Fibroblast of skin of back (primary cell): ENCODE measurements at regions not wholly inside any gene's neighbourhood (a gene's known extent, or its start where the extent isn't known, plus 50 kb on each side); places are given as distances from the start of the nearest gene placed in this dataset.
"Not testable (repeated sequence)": the region's sequence is repeated elsewhere in the genome, so short reads cannot be mapped to it uniquely, and the experiment has no call there.

Experiments
- DNase-seq: peaks from one replicate; pipeline ENCODE4 v3.0.0-alpha.2; 2013

DNA sequence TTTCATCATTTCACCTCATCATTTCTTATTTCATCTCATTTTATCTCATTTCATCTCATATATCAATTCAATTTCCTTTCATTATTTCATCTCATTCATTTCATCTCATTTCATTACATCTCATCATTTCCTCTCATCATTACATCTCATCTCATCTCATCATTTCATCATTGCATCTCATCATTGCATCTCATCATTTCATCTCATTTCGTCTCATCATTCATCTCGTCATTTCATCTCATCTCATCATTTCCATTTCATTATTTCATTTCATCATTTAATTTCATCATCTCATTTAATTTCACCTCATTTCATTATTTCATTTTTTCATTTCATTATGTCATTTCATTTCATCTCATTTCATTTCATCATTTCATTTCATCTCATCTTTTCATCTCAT, 168.5 kb upstream of the FAM72C start:
- not testable (repeated sequence) for DNase-seq

DNA sequence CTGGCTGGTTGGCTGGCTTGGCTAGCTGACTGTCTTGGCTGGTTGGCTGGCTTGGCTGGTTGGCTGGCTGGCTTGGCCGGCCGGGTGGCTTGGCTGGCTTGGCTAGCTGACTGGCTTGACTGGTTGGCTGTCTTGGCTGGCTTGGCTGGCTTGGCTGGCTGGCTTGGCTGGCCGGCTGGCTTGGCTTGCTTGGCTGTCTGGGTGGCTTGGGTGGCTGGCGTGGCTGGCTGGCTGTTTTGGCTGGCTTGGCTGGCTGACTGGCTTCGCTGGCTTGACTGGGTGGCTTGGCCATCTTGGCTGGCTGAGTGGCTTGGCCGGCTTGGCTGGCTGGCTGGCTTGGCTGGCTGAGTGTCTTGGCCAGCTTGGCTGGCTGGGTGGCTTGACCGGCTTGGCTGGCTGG, 133.2 kb upstream of the FAM72C start:
- DNase-seq: not testable (repeated sequence)

DNA sequence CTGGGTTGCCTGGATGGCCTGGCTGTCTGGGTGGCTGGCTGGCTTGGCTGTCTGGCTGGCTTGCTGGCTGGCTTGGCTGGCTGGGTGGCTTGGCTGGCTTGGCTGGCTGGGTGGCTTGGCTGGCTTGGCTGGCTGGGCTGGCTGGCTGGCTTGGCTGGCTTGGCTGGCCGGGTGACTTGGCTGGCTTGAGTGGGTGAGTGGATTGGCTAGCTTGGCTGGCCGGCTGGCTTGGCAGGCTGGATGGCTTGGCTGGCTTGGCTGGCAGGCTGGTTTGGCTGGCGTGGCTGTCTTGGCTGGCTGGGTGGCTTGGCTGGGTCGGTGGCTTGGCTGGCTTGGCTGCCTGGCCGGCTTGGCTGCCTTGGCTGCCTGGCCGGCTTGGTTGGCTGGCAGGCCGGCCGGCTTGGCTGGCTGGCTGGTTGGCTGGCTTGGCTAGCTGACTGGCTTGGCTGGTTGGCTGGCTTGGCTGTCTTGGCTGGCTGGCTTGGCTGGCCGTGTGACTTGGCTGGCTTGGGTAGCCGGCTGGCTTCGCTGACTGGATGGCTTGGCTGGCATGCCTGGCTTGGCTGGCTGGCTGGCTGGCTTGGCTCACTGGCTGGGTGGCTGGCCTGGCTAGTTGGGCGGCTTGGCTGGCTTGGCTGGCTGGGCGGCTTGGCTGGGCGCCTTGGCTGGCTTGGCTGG, 132.4 kb upstream of the FAM72C start:
- DNase-seq: not testable (repeated sequence)

- not testable (repeated sequence) for DNase-seq
Measured at GRCh38 chr1:144103156-144103880, 131.5 kb upstream of the FAM72C start.

- not testable (repeated sequence) for DNase-seq
Measured at GRCh38 chr1:144102046-144102745, 130.4 kb upstream of the FAM72C start.

- no peak for DNase-seq
Measured at GRCh38 chr1:144101397-144102045, 129.7 kb upstream of the FAM72C start.

- DNase-seq: peak; percentile 5
Measured at GRCh38 chr1:144077167-144077841, 105.5 kb upstream of the FAM72C start.

DNA sequence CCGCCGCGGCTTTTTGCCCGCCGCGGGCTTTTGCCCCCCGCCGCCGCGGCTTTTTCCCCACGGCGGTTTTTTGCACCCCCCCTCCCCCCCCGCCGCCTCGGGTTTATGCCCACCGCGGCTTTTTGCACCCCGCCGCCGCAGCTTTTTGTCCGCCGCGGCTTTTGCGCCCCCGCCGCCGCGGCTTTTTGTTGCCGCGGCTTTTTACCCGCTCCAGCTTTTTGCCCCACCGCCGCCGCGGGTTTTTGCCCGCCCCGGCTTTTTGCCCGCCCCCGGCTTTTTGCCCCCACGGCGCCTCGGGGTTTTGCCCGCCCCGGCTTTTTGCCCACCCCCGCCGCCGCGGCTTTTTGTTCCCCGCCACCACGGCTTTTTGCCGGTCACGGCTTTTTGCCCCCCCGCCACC, 104.9 kb upstream of the FAM72C start:
- not testable (repeated sequence) for DNase-seq

DNA sequence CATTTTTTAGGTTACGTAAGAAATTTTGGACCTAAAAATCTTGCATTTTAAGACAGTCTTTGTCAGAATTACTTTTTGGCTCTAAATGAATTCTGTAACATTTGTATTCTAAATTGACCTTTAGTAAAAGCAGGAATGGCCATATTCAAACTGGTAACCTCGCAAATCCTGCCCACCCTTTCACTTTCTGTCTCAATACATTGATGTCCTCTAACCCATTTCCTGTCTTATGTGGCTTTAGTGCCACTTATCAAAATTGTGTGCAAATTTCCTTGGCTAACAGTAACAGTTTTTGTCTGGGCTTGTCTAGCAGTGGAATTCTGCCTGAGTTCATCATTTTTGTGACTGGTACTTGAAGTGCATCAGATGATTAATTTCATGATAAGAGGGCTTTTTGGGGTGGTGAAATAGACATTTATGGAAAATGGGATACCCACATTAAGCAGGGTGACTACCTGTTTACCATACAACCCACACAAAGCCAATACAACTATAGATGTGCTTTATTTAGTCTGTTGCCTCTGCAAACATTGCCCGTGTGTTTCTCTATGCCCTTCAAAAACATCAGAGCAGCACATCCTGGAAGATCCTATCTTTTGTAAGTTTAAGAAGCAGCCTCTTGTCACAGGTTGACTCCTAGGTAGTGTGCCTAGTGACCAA, 98.7 kb upstream of the FAM72C start:
- not testable (repeated sequence) for DNase-seq

- DNase-seq: not testable (repeated sequence)
Measured at GRCh38 chr1:144067042-144067441, 95.3 kb upstream of the FAM72C start.

DNA sequence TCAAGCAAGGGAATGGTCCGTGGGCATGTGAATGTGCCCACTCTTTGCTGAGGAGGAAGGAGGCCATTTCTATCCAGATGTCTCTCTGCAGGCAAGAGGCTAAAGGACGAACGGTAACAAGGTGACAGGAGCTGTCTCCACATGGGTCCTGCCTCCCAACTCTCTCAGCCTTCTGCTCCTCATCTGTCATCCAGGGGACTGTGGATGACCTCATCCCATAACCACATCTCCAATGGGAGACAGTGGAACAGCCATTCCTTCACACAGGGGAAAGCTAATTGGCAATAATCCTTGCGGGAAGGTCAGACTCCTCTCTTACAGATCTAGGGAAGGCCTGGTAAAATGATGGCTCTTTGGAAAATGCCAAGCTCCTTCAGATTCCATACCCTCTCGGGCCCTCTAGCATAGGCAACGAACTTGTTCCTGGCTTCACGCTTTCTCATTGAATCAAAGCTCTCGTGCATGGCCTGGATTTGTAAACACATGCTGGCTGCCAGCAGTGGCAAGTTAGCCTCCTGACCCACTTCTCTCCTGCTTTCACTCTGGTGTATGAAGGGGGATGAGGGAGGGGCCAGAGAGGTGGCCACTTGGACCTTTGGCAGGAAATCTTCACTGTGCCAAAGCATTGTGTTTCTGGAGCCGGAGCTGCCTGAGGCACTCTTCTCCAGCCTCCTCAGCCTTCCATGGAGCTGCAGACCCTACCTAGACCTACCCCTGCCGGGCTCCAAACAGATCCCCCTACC, 94.5 kb upstream of the FAM72C start:
- not testable (repeated sequence) for DNase-seq

DNA sequence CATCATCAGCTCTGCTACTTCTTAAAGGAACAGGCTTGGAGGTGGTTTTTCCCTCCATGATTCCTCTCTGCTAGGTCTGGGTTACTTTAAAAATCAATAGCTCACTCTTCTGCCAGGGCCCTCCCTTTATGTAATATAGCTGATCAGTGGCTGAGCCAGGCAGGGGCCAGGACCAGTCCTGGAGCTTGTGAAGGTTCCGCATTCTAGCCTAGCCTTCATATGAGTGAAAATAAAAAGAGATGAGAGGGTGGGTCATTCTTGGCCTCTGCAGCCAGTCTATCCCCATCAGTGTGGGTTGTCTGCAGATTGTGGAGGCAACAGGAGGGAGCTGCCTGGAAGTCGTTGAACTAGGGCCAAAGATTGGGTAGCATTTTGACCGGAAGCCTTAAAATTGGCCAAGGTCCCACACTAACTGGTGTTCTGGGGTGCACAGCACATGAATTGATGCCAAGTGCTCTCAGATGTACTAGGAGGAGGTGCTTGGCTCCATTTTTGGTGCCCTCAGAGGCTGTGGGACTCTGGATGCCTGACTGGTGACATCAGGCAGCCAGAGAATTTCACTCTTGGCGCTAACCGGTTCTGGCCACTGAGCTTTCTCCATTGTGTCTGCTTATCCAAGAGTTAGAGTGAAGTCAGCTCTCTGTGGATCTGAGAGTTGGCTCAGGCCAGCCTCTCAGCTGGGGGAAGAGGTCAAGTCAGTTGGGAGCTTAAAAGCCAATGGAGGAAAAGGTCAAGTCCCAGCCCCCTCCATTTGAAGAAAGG, 93.7 kb upstream of the FAM72C start:
- DNase-seq: not testable (repeated sequence)

- not testable (repeated sequence) for DNase-seq
Measured at GRCh38 chr1:144049365-144049764, 77.6 kb upstream of the FAM72C start.

- DNase-seq: not testable (repeated sequence)
Measured at GRCh38 chr1:144046645-144047044, 74.9 kb upstream of the FAM72C start.

DNA sequence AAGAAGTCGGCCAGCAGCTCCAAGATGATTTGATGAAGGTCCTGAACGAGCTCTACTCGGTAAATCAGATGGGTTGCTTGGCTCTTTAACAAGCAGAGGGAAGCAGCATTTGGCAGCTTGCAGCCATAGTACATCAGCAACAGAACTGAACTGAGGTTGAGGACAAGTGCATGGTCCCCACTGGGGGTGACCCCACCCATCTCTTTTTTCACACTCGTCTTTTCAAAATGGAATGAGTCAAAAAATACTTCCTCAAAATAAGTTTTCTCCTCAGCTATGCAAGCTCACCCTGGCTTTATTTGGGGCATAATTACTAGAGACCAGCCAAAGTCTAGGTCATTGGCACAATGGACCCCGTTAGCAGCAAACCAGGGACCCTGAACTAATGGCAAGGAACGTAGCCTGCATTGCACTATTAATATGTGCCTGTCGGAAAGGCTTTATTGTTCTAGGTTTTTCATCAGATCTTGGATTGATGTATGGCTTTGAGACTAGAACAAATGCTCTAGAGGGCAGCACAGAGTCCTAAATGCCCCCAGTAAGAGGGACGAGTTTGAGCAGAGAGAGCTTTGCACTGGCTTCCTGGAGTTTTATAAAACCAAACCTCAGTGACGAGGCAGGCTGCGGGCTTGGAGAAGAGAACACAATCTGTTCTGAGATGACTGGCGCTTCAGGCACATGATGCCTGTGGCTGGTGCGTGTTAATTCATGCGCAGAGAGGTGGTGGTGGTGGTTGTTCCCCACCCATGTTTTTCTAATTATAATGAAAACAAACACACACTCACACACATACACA, 74.2 kb upstream of the FAM72C start:
- DNase-seq: not testable (repeated sequence)

- not testable (repeated sequence) for DNase-seq
Measured at GRCh38 chr1:144042251-144042650, 70.5 kb upstream of the FAM72C start.

DNA sequence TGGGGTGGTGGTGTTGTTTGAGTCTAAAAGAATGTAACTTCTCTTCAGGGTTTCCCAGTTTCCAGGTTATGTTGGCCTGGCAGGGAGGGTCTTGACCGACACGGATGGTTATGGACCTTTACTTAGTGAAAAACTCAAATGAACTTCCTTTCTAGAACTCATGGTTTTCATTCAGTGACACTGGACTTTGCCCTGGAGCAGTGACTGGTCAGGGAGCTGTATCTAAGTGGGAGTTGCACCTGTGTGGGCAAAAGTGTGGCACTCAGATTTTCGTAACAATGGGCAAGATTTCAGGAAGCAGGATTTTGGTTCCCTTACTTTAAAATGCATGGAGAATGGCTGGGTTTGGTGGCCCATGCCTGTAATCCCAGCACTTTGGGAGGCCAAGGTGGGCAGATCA, 68.5 kb upstream of the FAM72C start:
- DNase-seq: not testable (repeated sequence)

GRCh38 chr1:144034045-144034444, 62.3 kb upstream of the FAM72C start:
- not testable (repeated sequence) for DNase-seq

GRCh38 chr1:144031550-144031949, 59.8 kb upstream of the FAM72C start:
- DNase-seq: not testable (repeated sequence)
